ENCODE measurements at regions not wholly inside any gene's neighbourhood (a gene's known extent, or its start where the extent isn't known, plus 50 kb on each side); places are given as distances from the start of the nearest gene placed in this dataset.
"Not testable (repeated sequence)": the region's sequence is repeated elsewhere in the genome, so short reads cannot be mapped to it uniquely, and the experiment has no call there.

- not testable (repeated sequence) for TF ChIP-seq CTCF (IDR thresholded peaks at IDR 0.05); POLR2A (IDR thresholded peaks at IDR 0.05; ENCODE audit: low read depth); POLR2AphosphoS5 (IDR thresholded peaks at IDR 0.05); EP300 (IDR thresholded peaks at IDR 0.05)
Measured at GRCh38 chr9:30616782-30617181, 1767.7 kb upstream of the ACO1 start.

All from esophagus muscularis mucosa (tissue), 4 donors.